Stimulated activated CD4-positive, alpha-beta T cell treated with anti-CD3 and anti-CD28 coated beads, Interleukin-2, amount 100 ng/mL, for 24 hours (primary cell): ENCODE measurements at regions not wholly inside any gene's neighbourhood (a gene's known extent, or its start where the extent isn't known, plus 50 kb on each side); places are given as distances from the start of the nearest gene placed in this dataset.

Experiments used
- DNase-seq, 2 donors: peaks; one replicate each; pipeline ENCODE4 v3.0.0-alpha.2; 2020

DNA sequence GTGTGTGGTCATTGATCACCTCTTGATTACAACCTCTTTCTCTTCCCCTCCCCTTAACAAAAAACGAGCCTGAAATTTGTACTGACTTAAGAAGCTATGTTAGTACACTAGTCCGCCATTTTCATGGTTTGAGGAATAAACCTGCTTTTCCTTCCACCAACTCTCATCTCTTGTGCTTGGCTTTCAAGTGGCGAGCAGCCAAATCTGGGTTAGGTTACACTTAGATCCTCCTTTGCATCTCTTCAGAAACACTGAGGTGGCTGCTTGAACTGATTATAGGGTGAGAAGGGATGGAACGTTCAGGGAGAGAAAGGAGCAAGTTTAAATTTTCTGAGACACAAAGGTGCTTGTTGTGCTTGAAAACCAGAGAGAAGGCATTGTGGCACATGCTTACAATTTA, 2171.4 kb downstream of the LRRC4C start:
- DNase-seq: no peak

- DNase-seq: no peak
These were observed 2191.2 kb downstream of the LRRC4C start for GRCh38 chr11:39268176-39268690.

- no peak for DNase-seq
These were observed 2203.8 kb downstream of the LRRC4C start for GRCh38 chr11:39255648-39256047.

- DNase-seq: no peak
These were observed 2209.7 kb downstream of the LRRC4C start for GRCh38 chr11:39249566-39250365.

DNA sequence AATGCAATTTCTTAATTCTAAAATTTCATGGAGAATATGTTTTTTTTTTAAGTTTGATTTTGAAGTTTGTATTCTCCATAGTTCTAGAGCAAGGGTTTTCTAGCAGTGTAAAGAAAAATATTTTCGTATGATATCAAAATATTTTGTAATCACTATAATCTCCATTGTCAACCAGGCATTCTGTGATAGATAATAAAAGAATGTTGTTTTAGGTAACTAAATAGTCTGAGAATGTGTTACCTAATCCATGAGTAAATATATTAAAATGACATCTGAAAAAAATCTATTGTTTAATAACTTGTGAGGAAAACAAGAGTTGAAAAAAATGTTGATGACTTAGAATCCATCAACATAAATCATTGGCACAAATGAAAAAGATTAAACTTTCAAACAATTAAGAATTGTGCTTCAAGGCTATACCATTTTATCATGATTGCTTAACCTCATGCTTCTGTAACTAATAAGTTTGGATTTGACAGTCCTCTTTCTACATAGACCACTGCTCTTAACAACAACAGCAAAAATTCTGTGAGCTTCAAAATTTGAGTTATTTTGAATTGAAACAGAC, 2211.8 kb downstream of the LRRC4C start:
- no peak for DNase-seq

GRCh38 chr11:39239553-39239952, 2219.9 kb downstream of the LRRC4C start:
- DNase-seq: no peak

- DNase-seq: no peak
These were observed 2222.5 kb downstream of the LRRC4C start for GRCh38 chr11:39236916-39237315.

DNA sequence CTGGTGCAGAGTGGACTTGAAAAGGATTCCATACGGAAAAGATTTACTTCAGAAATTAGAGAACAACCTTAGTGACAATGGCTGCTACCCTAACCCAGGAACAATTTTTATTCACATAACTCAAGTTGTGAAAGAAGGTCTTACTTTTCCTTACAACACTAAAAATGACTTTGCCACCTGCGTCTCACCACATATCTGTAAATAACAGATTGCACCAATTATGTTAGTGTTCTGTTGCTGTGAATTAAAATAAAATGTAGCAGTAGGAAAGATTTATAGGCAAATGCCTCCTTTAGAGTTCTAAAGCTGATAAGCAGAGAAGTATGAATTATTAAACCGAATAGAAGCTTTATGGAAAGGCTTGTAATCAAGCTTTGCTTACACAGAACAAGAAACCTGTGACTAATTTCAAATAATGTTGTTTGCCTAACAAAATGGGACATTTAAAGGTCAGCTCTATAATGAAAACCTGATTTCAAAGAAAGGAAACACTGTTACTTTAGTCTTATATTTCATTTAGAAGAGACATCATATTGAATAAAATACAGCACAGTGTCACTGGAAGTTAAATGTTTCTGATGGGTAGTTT, 2237.8 kb downstream of the LRRC4C start:
- DNase-seq: no peak

GRCh38 chr11:39220501-39221230, 2238.8 kb downstream of the LRRC4C start:
- no peak for DNase-seq

- no peak for DNase-seq
These were observed 2239.4 kb downstream of the LRRC4C start for GRCh38 chr11:39220069-39220468.

DNA sequence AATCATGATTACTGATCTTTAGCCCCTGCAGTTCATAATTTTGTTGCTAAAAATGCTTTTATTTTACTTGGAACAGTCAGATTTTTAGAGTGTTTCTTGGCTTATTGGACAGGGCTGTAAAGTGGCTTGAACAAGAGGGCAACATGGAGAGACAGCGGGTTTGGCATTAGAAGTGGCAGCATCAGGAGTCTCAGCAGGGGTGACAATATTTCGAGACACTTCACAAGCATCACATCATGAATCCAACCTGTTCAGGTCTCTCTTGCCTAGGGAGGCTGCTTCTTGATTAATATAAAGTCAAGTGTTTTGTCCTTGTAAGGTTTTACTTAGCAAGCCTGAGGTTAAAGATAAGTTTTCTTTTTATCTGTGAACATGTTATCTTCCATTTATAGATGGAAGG, 2249.5 kb downstream of the LRRC4C start:
- no peak for DNase-seq

GRCh38 chr11:39205236-39205995, 2254.0 kb downstream of the LRRC4C start:
- DNase-seq: no peak

GRCh38 chr11:39192671-39193070, 2266.8 kb downstream of the LRRC4C start:
- no peak for DNase-seq

- DNase-seq: no peak
These were observed 2268.7 kb downstream of the LRRC4C start for GRCh38 chr11:39190751-39191150.

DNA sequence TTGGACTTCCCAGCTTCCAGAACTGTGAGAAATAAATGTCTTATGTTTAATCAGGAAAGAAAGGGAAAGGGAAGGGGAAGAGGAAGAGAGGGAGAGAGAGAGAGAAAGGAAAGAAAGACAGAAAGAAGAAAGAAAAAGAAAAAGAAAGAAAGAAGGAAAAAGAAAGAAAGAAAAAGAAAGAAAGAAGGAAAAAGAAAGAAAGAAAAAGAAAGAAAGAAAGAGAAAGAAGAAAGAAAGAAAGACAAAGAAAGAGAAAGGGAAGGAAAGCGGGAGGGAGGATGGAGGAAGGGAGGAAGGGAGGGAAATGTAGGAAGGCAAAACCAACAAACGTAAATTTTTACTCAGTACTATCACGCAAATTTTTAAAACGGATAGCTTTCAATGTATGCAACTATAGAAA, 2281.8 kb downstream of the LRRC4C start:
- no peak for DNase-seq

DNA sequence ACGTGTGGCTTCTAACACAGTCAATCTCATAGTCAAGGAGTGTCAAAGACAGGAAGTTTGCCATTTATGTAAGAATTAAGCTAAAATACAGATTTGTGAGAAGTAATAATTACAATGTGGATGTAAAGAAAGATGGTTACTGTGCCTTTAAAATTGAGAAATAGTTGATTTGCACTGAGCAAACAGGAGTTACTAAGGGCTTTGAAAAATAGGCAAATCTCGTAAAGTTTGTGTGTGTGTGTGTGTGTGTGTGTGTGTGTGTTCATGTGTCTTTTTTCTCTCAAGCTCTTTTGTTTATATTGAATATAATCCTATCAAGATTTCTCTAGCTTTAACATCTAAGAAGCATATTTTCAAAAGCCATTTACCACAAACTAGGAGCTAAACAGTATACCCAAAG, 2284.5 kb downstream of the LRRC4C start:
- no peak for DNase-seq

DNA sequence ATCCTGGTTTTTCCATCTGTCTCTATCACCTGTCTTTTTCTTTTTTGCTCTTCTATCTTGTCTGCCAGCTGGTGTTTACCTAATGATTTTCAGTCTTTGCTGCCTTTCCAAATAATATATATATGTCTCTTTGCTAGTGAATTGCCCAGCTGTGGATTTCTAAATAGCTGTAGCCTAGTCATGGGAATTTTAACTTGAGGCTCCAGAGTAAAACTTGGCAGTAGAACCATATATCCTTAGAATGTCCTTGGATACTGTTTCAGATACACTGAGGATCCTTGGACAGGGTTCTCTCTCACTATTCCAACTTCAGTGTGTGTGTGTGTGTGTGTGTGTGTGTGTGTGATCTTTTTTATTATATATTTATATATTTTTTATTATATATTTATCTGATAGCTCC, 2285.3 kb downstream of the LRRC4C start:
- DNase-seq: no peak

GRCh38 chr11:39165021-39165420, 2294.4 kb downstream of the LRRC4C start:
- no peak for DNase-seq

GRCh38 chr11:39149214-39149613, 2310.2 kb downstream of the LRRC4C start:
- no peak for DNase-seq

GRCh38 chr11:39145346-39145745, 2314.1 kb downstream of the LRRC4C start:
- no peak for DNase-seq

DNA sequence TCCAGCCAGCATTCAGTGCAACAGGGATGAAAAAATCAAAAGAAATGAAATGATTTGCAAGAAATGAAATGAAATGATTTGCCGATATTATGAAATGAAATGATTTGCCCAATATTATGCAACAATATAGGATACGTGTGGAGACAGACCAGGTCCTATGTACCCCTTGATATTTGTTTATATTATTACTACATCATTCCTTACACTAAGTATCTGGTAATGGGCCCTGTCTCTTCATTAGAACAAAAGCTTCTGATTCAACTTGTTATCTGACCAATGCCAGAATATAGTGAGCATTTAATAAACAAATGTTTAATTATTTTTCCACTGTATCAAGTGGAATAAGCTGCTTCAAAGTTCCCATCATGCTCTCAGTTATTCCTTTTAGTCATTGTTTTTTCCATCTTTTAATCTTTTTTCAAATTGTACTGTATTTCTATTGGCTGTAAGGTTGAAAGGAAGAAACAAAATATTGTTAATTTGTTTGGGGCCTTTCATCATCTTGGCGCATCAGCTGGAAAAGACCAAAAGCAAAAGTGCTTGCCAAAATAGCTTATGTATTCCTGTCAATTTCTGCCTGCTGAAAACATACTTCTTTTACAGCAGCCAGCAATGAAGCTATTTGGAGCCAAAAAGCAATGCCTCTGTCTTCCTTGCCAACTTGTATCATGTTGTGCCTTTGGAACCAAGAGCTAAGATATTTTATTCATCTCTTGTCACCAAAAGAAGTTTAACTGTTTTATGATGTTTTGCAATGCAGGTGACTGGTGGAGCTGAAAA, 2314.9 kb downstream of the LRRC4C start:
- no peak for DNase-seq

DNA sequence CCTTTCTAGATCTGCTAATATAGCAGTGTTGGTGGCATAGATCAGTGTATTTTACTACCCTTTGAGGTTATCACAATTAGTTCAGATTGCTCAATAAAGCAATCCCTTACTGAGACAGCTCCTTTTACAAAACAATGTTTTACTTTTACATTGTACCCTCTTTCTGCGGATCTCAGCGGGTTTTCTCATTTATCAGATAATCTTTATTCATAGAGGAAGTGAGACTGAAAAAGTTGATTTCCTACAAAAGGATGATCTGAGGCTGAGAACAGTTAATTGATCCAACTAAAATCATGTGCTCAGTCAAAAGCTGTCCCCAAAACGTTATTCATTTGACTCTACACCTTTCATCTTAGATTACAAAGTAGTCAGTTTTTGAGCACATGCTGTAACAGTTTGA, 2319.9 kb downstream of the LRRC4C start:
- DNase-seq: no peak
